Peyer's patch (tissue), 4 donors: ENCODE measurements at regions not wholly inside any gene's neighbourhood (a gene's known extent, or its start where the extent isn't known, plus 50 kb on each side); places are given as distances from the start of the nearest gene placed in this dataset.

Source experiments
- CTCF ChIP-seq, 6 experiments: fragments of 450-650 bp in 4 of 6; fragments of 200-600 bp in 2 of 6; sonication (generic) in 1 of 6; IDR thresholded peaks; one replicate each; pipeline ENCODE4 v1.5.1; 2017 to 2019; ENCODE audit warnings: antibody characterized with exemption in 6 of 6, mild to moderate bottlenecking in 3 of 6, moderate library complexity in 1 of 6
- POLR2A ChIP-seq, 2 donors: fragments of 450-650 bp; IDR thresholded peaks; one replicate each; pipeline ENCODE4 v1.5.1; 2017; ENCODE audit warnings: antibody characterized with exemption in 2 of 2, mild to moderate bottlenecking in 2 of 2, moderate library complexity in 2 of 2

DNA sequence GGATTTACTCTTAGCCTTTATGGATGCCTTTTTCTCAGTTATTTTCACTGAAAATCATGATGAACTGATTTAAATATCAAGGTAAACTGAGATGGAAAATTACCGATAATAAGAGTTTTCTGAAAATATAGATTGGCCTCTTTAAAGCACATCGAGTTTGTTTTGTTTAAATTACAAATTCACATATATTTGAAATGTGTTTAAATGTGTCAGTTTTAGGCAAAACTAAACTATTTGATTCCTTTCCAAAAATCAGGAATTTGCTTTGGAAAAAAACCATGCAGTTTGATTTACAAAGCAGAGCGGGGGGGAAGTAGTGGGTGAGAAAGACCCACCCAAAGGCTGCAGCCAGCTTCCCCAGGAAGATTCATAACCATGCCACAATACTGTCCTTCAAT is 52.0 kb upstream of the EML4 start:
- TF ChIP-seq CTCF (IDR thresholded peaks at IDR 0.05) (no peak), POLR2A (IDR thresholded peaks at IDR 0.05) (no peak)
